Suprapubic skin (tissue), 4 donors: ENCODE measurements at regions not wholly inside any gene's neighbourhood (a gene's known extent, or its start where the extent isn't known, plus 50 kb on each side); places are given as distances from the start of the nearest gene placed in this dataset.

Experiments
- DNase-seq, 2 donors: peaks; one replicate each; pipeline ENCODE4 v3.0.0-alpha.2; 2019; ENCODE audit warnings: low spot score in 2 of 2
- H3K27ac ChIP-seq: fragments of 200-600 bp; sonication (generic); one replicate; pipeline ENCODE4 v1.5.1; 2019
- H3K27me3 ChIP-seq: fragments of 200-600 bp; sonication (generic); one replicate; pipeline ENCODE4 v1.5.1; 2019
- H3K36me3 ChIP-seq: fragments of 200-600 bp; sonication (generic); one replicate; pipeline ENCODE4 v1.5.1; 2019
- H3K4me1 ChIP-seq: fragments of 200-600 bp; sonication (generic); one replicate; pipeline ENCODE4 v1.5.1; 2019
- H3K4me3 ChIP-seq: fragments of 200-600 bp; sonication (generic); one replicate; pipeline ENCODE4 v1.5.1; 2019; ENCODE audit warnings: mild to moderate bottlenecking
- H3K9me3 ChIP-seq: fragments of 200-600 bp; sonication (generic); one replicate; pipeline ENCODE4 v1.5.1; 2019
- EP300 ChIP-seq: sonication (generic); formaldehyde crosslinking; IDR thresholded peaks from one replicate; pipeline ENCODE4 v1.6.1; 2017; ENCODE audit warnings: antibody characterized with exemption
- POLR2A ChIP-seq, 2 donors: fragments of 450-650 bp; IDR thresholded peaks; one replicate each; pipeline ENCODE4 v1.6.1; 2017; ENCODE audit warnings: antibody characterized with exemption in 2 of 2, mild to moderate bottlenecking in 2 of 2, moderate library complexity in 2 of 2
- POLR2AphosphoS5 ChIP-seq, 3 donors: sonication (generic); formaldehyde crosslinking; IDR thresholded peaks; one replicate each; pipeline ENCODE4 v1.6.1; 2017; ENCODE audit warnings: antibody characterized with exemption in 3 of 3
- WGBS: methylation state at CpG from one replicate; pipeline ENCODE4 v1.1.5; 2018; 5-methylcytosine and 5-hydroxymethylcytosine counted together
- TF ChIP-seq, protein P1 (sequence below), 2 donors: fragments of 200-600 bp in 1 of 2; fragments of 450-650 bp in 1 of 2; sonication (generic) in 1 of 2; IDR thresholded peaks; one replicate each; pipeline ENCODE4 v1.5.1; 2016 to 2019; ENCODE audit warnings: antibody characterized with exemption in 2 of 2, mild to moderate bottlenecking in 1 of 2, moderate library complexity in 1 of 2

DNA sequence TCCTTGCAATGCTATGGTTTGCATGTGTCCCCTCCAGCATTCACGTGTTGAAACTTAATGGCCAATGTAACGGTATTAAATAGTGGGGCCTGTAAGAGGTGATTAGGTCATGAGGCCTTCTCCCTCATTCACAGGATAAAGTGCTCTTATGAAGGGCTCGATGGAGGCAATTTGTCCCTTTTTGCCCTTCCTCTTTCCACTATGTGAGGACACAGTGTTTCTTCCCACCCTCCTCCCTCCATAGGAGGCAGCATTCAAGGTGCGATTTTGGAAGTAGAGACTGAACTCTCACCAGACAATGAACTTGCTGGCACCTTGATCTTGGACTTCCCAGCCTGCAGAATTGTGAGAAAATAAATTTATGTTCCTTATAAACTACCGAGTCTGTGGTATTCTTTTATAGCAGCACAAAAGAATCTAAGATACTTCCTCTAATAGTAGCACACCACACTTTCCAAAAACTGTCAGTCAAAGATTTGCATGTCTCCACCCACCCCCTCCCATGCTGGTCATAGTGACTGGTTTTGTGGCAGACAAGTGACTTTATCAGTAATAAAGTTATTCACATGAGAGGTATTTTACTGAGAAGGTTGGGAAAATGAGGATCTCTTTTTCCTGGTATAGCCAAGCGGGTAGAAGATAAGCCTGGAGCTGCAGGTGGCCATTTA lies 113.5 kb upstream of the TTC29 start:
- no peak for DNase-seq
- WGBS: 86% methylated on average over 6 of the region's 6 CpGs
- H3K27me3 ChIP-seq: no peaks in the 10 kb centered on the region
- H3K36me3 ChIP-seq: no peaks in the 10 kb centered on the region
- H3K4me3 ChIP-seq: no peak overlapping the region
- H3K4me1 ChIP-seq: peaks cover 6% of the 10 kb centered on the region
- no peak overlapping the region for H3K27ac ChIP-seq
- TF ChIP-seq POLR2A (IDR thresholded peaks at IDR 0.05): no peak
- TF ChIP-seq POLR2AphosphoS5 (IDR thresholded peaks at IDR 0.05): no peak
- TF ChIP-seq EP300: no peak
- TF ChIP-seq, protein P1, sequence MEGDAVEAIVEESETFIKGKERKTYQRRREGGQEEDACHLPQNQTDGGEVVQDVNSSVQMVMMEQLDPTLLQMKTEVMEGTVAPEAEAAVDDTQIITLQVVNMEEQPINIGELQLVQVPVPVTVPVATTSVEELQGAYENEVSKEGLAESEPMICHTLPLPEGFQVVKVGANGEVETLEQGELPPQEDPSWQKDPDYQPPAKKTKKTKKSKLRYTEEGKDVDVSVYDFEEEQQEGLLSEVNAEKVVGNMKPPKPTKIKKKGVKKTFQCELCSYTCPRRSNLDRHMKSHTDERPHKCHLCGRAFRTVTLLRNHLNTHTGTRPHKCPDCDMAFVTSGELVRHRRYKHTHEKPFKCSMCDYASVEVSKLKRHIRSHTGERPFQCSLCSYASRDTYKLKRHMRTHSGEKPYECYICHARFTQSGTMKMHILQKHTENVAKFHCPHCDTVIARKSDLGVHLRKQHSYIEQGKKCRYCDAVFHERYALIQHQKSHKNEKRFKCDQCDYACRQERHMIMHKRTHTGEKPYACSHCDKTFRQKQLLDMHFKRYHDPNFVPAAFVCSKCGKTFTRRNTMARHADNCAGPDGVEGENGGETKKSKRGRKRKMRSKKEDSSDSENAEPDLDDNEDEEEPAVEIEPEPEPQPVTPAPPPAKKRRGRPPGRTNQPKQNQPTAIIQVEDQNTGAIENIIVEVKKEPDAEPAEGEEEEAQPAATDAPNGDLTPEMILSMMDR (IDR thresholded peaks at IDR 0.05): no peak
- H3K9me3 ChIP-seq: no peaks in the 10 kb centered on the region

DNA sequence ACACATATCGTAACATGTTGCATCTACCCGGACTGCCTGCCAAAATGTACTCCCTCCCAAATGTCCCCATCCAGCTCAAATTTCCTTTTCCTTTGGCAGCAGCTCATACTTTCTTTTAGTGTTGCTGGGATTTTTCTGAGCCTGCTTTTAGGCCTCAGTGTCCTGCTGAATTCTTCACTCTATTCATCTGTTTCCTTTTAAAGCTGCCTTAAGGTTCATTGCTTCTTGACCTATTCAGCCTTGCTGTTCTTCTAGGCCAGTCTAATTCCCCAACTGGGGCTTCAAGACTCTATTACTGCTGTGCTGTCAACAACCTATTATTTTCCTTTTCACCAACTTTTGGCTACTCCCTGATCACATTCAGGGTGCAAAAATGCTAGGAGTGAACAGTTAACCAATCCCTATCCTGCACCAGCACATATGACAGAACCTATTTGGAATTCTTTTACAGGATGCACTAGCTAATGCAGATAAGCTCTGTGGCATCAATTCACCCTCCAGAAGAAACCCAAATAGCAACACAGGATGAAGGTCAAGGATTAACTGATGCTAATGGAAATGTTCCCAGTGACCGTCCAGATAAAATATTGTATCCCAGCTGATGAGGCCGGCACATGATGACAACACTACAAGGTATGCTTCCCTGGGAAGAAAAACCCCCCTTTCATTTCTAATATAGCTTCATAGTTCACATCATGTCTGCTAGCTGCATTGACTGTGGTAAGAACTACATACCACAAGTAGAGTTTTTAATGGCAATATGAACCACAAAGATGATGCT lies 114.7 kb upstream of the TTC29 start:
- 68% methylated on average over 4 of the region's 4 CpGs for WGBS
- DNase-seq: no peak
- Histone ChIP-seq H3K4me1 (peaks cover 6% of the 10 kb centered on the region), H3K9me3 (no peaks in the 10 kb centered on the region), H3K27me3 (no peaks in the 10 kb centered on the region), H3K4me3 (no peak overlapping the region), H3K27ac (no peak overlapping the region), H3K36me3 (no peaks in the 10 kb centered on the region)
- TF ChIP-seq POLR2AphosphoS5 (IDR thresholded peaks at IDR 0.05) (no peak), POLR2A (IDR thresholded peaks at IDR 0.05) (no peak), EP300 (no peak)
- TF ChIP-seq, protein P1 (IDR thresholded peaks at IDR 0.05): no peak

DNA sequence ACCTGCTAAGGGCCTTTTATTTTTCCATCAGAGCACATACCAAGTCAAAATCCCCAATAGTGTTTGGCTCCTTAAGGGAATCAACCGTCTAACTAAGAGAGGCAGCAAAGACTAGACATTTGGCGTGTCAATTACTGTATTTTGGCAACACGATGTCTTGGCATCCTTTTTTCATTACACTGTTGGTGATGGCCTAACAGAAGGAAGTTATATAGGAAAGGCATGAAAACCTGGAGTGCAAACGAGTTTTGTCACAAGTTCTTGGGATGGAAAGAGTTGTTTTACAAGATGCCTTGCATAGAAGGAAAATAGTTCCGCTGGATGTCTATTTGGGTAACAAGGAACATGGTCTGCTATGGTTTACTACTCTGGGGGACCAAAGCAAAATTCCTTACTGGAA lies 119.2 kb upstream of the TTC29 start:
- H3K27ac ChIP-seq: no peak overlapping the region
- no peaks in the 10 kb centered on the region for H3K4me1 ChIP-seq
- no peak for DNase-seq
- TF ChIP-seq POLR2AphosphoS5 (IDR thresholded peaks at IDR 0.05) (no peak), POLR2A (IDR thresholded peaks at IDR 0.05) (no peak), EP300 (no peak)
- TF ChIP-seq, protein P1 (IDR thresholded peaks at IDR 0.05): no peak
- WGBS: 58% methylated on average over 5 of the region's 5 CpGs
- no peaks in the 10 kb centered on the region for H3K36me3 ChIP-seq
- no peaks in the 10 kb centered on the region for H3K27me3 ChIP-seq
- no peak overlapping the region for H3K4me3 ChIP-seq
- no peaks in the 10 kb centered on the region for H3K9me3 ChIP-seq

DNA sequence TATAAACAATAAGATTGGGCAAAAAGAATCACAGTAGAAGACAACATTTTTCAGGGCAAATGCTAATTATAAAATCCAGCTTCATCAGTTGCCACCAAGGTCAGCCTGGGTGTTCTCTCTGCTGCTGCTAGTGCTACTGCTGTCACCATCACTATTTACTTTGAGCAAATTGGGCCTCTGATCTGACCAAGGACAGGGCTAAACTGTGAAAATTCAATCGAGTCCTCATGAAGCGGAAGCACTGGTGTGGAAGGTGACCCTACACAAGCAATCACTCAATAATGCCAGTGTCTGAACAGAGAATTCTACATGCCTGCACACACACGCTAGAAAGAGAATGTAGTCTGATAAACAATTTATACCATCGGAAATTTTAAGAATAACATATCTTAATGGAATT lies 122.9 kb upstream of the TTC29 start:
- H3K36me3 ChIP-seq: no peaks in the 10 kb centered on the region
- peaks cover 4% of the 10 kb centered on the region for H3K9me3 ChIP-seq
- H3K4me3 ChIP-seq: no peak overlapping the region
- H3K27me3 ChIP-seq: no peaks in the 10 kb centered on the region
- no peaks in the 10 kb centered on the region for H3K4me1 ChIP-seq
- no peak for DNase-seq
- TF ChIP-seq EP300: no peak
- TF ChIP-seq, protein P1 (IDR thresholded peaks at IDR 0.05): no peak
- TF ChIP-seq POLR2A (IDR thresholded peaks at IDR 0.05): no peak
- TF ChIP-seq POLR2AphosphoS5 (IDR thresholded peaks at IDR 0.05): no peak
- H3K27ac ChIP-seq: no peak overlapping the region
- 88% methylated on average over 4 of the region's 4 CpGs for WGBS

DNA sequence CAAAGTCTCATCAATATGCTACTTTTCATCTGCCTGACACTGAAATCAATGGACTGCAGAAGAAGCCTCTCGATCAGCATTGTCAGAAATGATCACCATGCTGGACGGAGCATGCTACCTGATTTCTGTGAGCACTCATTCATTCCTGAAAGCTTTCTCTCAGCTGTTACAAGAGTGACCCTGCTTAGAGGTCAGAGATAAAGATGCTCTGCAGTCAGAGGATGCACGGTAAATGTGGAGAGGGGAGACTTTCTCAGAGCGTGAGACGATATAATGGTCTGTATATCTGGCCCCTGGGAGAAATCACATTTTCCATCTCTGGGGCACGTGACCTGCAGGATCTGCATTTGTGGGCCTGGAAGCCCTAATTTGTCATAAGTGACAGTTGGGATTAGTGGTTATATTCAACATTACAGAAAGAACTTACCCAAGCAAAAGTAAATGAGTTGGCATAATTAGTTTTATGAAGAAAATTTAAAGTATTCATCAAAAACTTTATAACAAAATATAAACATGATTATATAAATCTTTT lies 125.6 kb upstream of the TTC29 start:
- Histone ChIP-seq H3K27me3 (no peaks in the 10 kb centered on the region), H3K36me3 (no peaks in the 10 kb centered on the region), H3K27ac (no peak overlapping the region), H3K4me1 (no peaks in the 10 kb centered on the region), H3K9me3 (peaks cover 4% of the 10 kb centered on the region), H3K4me3 (no peak overlapping the region)
- 87% methylated on average over 6 of the region's 6 CpGs for WGBS
- no peak for DNase-seq
- TF ChIP-seq POLR2AphosphoS5 (IDR thresholded peaks at IDR 0.05) (no peak), EP300 (no peak), POLR2A (IDR thresholded peaks at IDR 0.05) (no peak)
- TF ChIP-seq, protein P1 (IDR thresholded peaks at IDR 0.05): no peak
